OCI-LY1 (cell line): ENCODE measurements at regions not wholly inside any gene's neighbourhood (a gene's known extent, or its start where the extent isn't known, plus 50 kb on each side); places are given as distances from the start of the nearest gene placed in this dataset.

Experiments used
- H2AFZ ChIP-seq: fragments of 200-600 bp; sonication (generic), shearing (Covaris generic); 2 replicates; pipeline ENCODE4 v1.6.0; 2014; ENCODE audit warnings: antibody characterized with exemption, mild to moderate bottlenecking, low read length
- H3F3A ChIP-seq: fragments of 200-600 bp; sonication (generic), shearing (Covaris generic); 2 replicates; pipeline ENCODE4 v1.6.0; 2014; ENCODE audit warnings: mild to moderate bottlenecking, antibody characterized with exemption, low read length, moderate library complexity; ENCODE audit not compliant: insufficient read depth
- H3K27ac ChIP-seq: fragments of 200-600 bp; sonication (generic); 2 replicates; pipeline ENCODE4 v1.5.1; 2014; ENCODE audit warnings: low read length, mixed run types, mild to moderate bottlenecking, low read depth; ENCODE audit not compliant: poor library complexity, severe bottlenecking
- H3K27me3 ChIP-seq: fragments of 200-600 bp; sonication (generic); 2 replicates; pipeline ENCODE4 v1.6.0; 2014; ENCODE audit warnings: antibody characterized with exemption, mild to moderate bottlenecking, low read length, moderate library complexity; ENCODE audit not compliant: insufficient read depth
- H3K36me3 ChIP-seq: fragments of 200-600 bp; sonication (generic); 2 replicates; pipeline ENCODE4 v1.6.1; 2014; ENCODE audit warnings: mild to moderate bottlenecking, antibody characterized with exemption, low read length, moderate library complexity, mixed read lengths; ENCODE audit not compliant: insufficient read depth
- H3K4me1 ChIP-seq: fragments of 200-600 bp; sonication (generic); 2 replicates; pipeline ENCODE4 v1.5.1; 2014; ENCODE audit warnings: mild to moderate bottlenecking, low read length, moderate library complexity; ENCODE audit not compliant: insufficient read depth, severe bottlenecking
- H3K4me2 ChIP-seq: fragments of 200-600 bp; sonication (generic), shearing (Covaris generic); 2 replicates; pipeline ENCODE4 v1.6.1; 2014; ENCODE audit warnings: low read length
- H3K4me3 ChIP-seq: fragments of 200-600 bp; sonication (generic); 2 replicates; pipeline ENCODE4 v1.5.1; 2014; ENCODE audit warnings: low read length, low read depth, mild to moderate bottlenecking, mixed read lengths; ENCODE audit not compliant: poor library complexity, severe bottlenecking
- H3K79me2 ChIP-seq: fragments of 200-600 bp; shearing (Covaris generic); 2 replicates; pipeline ENCODE4 v1.6.1; 2016; ENCODE audit warnings: mixed run types, low read length, mixed read lengths; ENCODE audit not compliant: insufficient read depth
- H3K9ac ChIP-seq: fragments of 200-600 bp; sonication (generic), shearing (Covaris generic); 2 replicates; pipeline ENCODE4 v1.6.1; 2014; ENCODE audit warnings: mild to moderate bottlenecking, low read length, mixed read lengths
- H3K9me2 ChIP-seq: fragments of 200-600 bp; sonication (generic), shearing (Covaris generic); 2 replicates; pipeline ENCODE4 v1.6.1; 2014; ENCODE audit warnings: low read depth, mild to moderate bottlenecking, low read length, mixed read lengths
- H3K9me3 ChIP-seq: fragments of 200-600 bp; shearing (Covaris generic); 2 replicates; pipeline ENCODE4 v1.6.1; 2014; ENCODE audit warnings: low read length, mixed read lengths
- H4K20me1 ChIP-seq: fragments of 200-600 bp; sonication (generic), shearing (Covaris generic); 2 replicates; pipeline ENCODE4 v1.6.0; 2016; ENCODE audit warnings: mild to moderate bottlenecking, low read length; ENCODE audit not compliant: insufficient read depth
- EZH2 ChIP-seq: fragments of 200-600 bp; sonication (generic), shearing (Covaris generic); IDR thresholded peaks from 2 replicates; pipeline ENCODE4 v1.8.0; 2017; ENCODE audit warnings: borderline replicate concordance, mixed run types, mild to moderate bottlenecking, antibody characterized with exemption, low read length, moderate library complexity, mixed read lengths
- TF ChIP-seq, protein P1 (sequence below): fragments of 200-600 bp; sonication (generic), shearing (Covaris generic); IDR thresholded peaks from 2 replicates; pipeline ENCODE4 v1.5.1; 2017; ENCODE audit warnings: mild to moderate bottlenecking, antibody characterized with exemption, low read length, moderate library complexity, mixed read lengths

- no peak overlapping the region for H3K27ac ChIP-seq
- no peaks in the 10 kb centered on the region for H3K27me3 ChIP-seq
- no peak overlapping the region for H3K4me3 ChIP-seq
- H3K9me2 ChIP-seq: no peaks in the 10 kb centered on the region
- H3K79me2 ChIP-seq: no peaks in the 10 kb centered on the region
- H3K4me2 ChIP-seq: no peak overlapping the region
- H3F3A ChIP-seq: no peaks in the 10 kb centered on the region
- TF ChIP-seq, protein P1, sequence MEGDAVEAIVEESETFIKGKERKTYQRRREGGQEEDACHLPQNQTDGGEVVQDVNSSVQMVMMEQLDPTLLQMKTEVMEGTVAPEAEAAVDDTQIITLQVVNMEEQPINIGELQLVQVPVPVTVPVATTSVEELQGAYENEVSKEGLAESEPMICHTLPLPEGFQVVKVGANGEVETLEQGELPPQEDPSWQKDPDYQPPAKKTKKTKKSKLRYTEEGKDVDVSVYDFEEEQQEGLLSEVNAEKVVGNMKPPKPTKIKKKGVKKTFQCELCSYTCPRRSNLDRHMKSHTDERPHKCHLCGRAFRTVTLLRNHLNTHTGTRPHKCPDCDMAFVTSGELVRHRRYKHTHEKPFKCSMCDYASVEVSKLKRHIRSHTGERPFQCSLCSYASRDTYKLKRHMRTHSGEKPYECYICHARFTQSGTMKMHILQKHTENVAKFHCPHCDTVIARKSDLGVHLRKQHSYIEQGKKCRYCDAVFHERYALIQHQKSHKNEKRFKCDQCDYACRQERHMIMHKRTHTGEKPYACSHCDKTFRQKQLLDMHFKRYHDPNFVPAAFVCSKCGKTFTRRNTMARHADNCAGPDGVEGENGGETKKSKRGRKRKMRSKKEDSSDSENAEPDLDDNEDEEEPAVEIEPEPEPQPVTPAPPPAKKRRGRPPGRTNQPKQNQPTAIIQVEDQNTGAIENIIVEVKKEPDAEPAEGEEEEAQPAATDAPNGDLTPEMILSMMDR: no peak
- no peak for TF ChIP-seq EZH2
- H4K20me1 ChIP-seq: no peaks in the 10 kb centered on the region
- H3K4me1 ChIP-seq: no peaks in the 10 kb centered on the region
- no peaks in the 10 kb centered on the region for H3K9me3 ChIP-seq
- H2AFZ ChIP-seq: no peak overlapping the region
- H3K36me3 ChIP-seq: no peaks in the 10 kb centered on the region
- H3K9ac ChIP-seq: no peak overlapping the region
These were observed 54.9 kb downstream of the NKX2-1 start for GRCh38 chr14:36465178-36465577.

- Histone ChIP-seq H3K4me1 (no peaks in the 10 kb centered on the region), H3K27ac (no peak overlapping the region), H3F3A (no peaks in the 10 kb centered on the region), H3K36me3 (no peaks in the 10 kb centered on the region), H3K9me3 (no peaks in the 10 kb centered on the region), H4K20me1 (no peaks in the 10 kb centered on the region), H3K4me3 (no peak overlapping the region), H2AFZ (no peak overlapping the region), H3K9me2 (no peaks in the 10 kb centered on the region), H3K4me2 (no peak overlapping the region), H3K9ac (no peak overlapping the region), H3K79me2 (no peaks in the 10 kb centered on the region), H3K27me3 (no peaks in the 10 kb centered on the region)
- TF ChIP-seq, protein P1: no peak
These were observed 57.1 kb downstream of the NKX2-1 start for GRCh38 chr14:36462890-36463289.

- TF ChIP-seq, protein P1: no peak
- no peak for TF ChIP-seq EZH2
- Histone ChIP-seq H3K4me2 (no peak overlapping the region), H3K9me3 (no peaks in the 10 kb centered on the region), H3K36me3 (no peaks in the 10 kb centered on the region), H3K27ac (no peak overlapping the region), H3K4me1 (no peaks in the 10 kb centered on the region), H3F3A (no peaks in the 10 kb centered on the region), H3K79me2 (no peaks in the 10 kb centered on the region), H4K20me1 (no peaks in the 10 kb centered on the region), H3K9me2 (no peaks in the 10 kb centered on the region), H3K27me3 (no peaks in the 10 kb centered on the region), H2AFZ (no peak overlapping the region), H3K9ac (no peak overlapping the region), H3K4me3 (no peak overlapping the region)
These were observed 64.8 kb downstream of the NKX2-1 start for GRCh38 chr14:36455241-36455627.
